Prostate gland (tissue), 2 donors: ENCODE measurements at regions not wholly inside any gene's neighbourhood (a gene's known extent, or its start where the extent isn't known, plus 50 kb on each side); places are given as distances from the start of the nearest gene placed in this dataset.

Source experiments
- CTCF ChIP-seq, 4 experiments: fragments of 200-600 bp in 2 of 4; fragments of 450-650 bp in 2 of 4; sonication (generic) in 2 of 4; IDR thresholded peaks; 1 replicate in 3 of 4; 2 replicates in 1 of 4; pipeline ENCODE4 v1.5.1; 2016 to 2019; ENCODE audit warnings: antibody characterized with exemption in 4 of 4, mild to moderate bottlenecking in 2 of 4, moderate library complexity in 2 of 4
- POLR2A ChIP-seq: fragments of 450-650 bp; IDR thresholded peaks from one replicate; pipeline ENCODE4 v1.6.1; 2016; ENCODE audit warnings: antibody characterized with exemption, mild to moderate bottlenecking
- POLR2AphosphoS5 ChIP-seq: sonication (generic); formaldehyde crosslinking; IDR thresholded peaks from one replicate; pipeline ENCODE4 v1.6.1; 2017; ENCODE audit warnings: antibody characterized with exemption

- TF ChIP-seq POLR2AphosphoS5 (no peak), CTCF (IDR thresholded peaks at IDR 0.05) (no peak), POLR2A (no peak)
These were observed 185.3 kb upstream of the ISX start for GRCh38 chr22:34880662-34881061.
